K562 (cell line): ENCODE measurements at regions not wholly inside any gene's neighbourhood (a gene's known extent, or its start where the extent isn't known, plus 50 kb on each side); places are given as distances from the start of the nearest gene placed in this dataset.
A peak's percentile ranks its signal among the peaks of the same experiment; 100 is the strongest.

Experiments used
- ATAC-seq: fragments of 200-7000 bp; cut with Tn5 transposase; 3 replicates; pipeline ENCODE4 v1.9.1; 2020; ENCODE audit warnings: moderate library complexity
- BruUV-seq: library from RNA; stranded (reverse); fragments of 400-500 nt; replicated peaks from 2 replicates; lab custom pipeline; 2021; lab: Mats Ljungman, UMichigan
- CTCF ChIA-PET: fragments of 300-600 bp; formaldehyde crosslinking; extraction: SDS; loops from one replicate; lab custom pipeline; 2021; ENCODE audit warnings: low intra/inter-chr PET ratio; lab: Yijun Ruan, JAX
- POLR2A ChIA-PET: fragments of 300-600, 350-650 bp; sonication (Branson Sonifier 250); formaldehyde crosslinking; extraction: SDS; loops from one replicate; lab custom pipeline; 2021; ENCODE audit warnings: antibody characterized with exemption, inconsistent platforms; lab: Yijun Ruan, JAX
- DNase-seq, 4 experiments: peaks; one replicate each; pipeline versions ENCODE4 v3.0.0 to v3.0.0-alpha.2; 2011 to 2018; ENCODE audit warnings: low spot score in 3 of 4, mixed read lengths in 3 of 4; ENCODE audit errors: extremely low read depth in 1 of 4
- FAIRE-seq: peaks from 2 replicates; lab custom pipeline; 2011; peaks lifted over from hg19 to GRCh38; lab: Jason Lieb, UNC
- H2AFZ ChIP-seq: 2 replicates; pipeline ENCODE4 v1.6.0; 2011; ENCODE audit warnings: low read depth, low read length, control low read depth, inconsistent platforms
- H3K27ac ChIP-seq: fragments of 200-600 bp; 3 replicates; pipeline ENCODE4 v1.8.0; 2011; ENCODE audit warnings: low read depth, mild to moderate bottlenecking, control low read depth, inconsistent platforms, low read length, moderate library complexity, mixed read lengths; ENCODE audit errors: extremely low read depth
- H3K27me3 ChIP-seq, 2 experiments: fragments of 300-600 bp in 1 of 2; 2 replicates in 1 of 2; 3 replicates in 1 of 2; pipeline versions ENCODE4 v1.6.0 to v1.8.0; 2011; ENCODE audit warnings: inconsistent platforms in 2 of 2, low read length in 2 of 2, mild to moderate bottlenecking in 1 of 2, mixed read lengths in 1 of 2, moderate library complexity in 1 of 2; ENCODE audit not compliant: control insufficient read depth in 2 of 2, insufficient read depth in 2 of 2
- H3K36me3 ChIP-seq: fragments of 300-600 bp; 3 replicates; pipeline ENCODE4 v1.8.0; 2011; ENCODE audit warnings: mild to moderate bottlenecking, low read length, inconsistent platforms; ENCODE audit not compliant: control insufficient read depth, insufficient read depth
- H3K4me1 ChIP-seq, 2 experiments: fragments of 200-600 bp in 1 of 2; replicated peaks in 1 of 2; 2 replicates in 1 of 2; 3 replicates in 1 of 2; pipeline versions ENCODE4 v1.5.1 to v1.8.0; 2011; ENCODE audit warnings: inconsistent platforms in 2 of 2, low read length in 2 of 2, mild to moderate bottlenecking in 1 of 2, mixed read lengths in 1 of 2, moderate library complexity in 1 of 2; ENCODE audit not compliant: control insufficient read depth in 2 of 2, insufficient read depth in 2 of 2
- H3K4me2 ChIP-seq: 2 replicates; pipeline ENCODE4 v1.6.1; 2011; ENCODE audit warnings: low read length, control low read depth, inconsistent platforms, mixed read lengths; ENCODE audit not compliant: insufficient read depth
- H3K4me3 ChIP-seq: fragments of 200-600 bp; sonication (generic), shearing (Covaris generic); 2 replicates; pipeline ENCODE4 v1.5.1; 2016; ENCODE audit warnings: control low read depth, inconsistent platforms
- H3K79me2 ChIP-seq: fragments of 200-600 bp; 3 replicates; pipeline ENCODE4 v1.8.0; 2011; ENCODE audit warnings: low read length, inconsistent platforms; ENCODE audit not compliant: control insufficient read depth, insufficient read depth
- H3K9ac ChIP-seq, 2 experiments: 2 replicates each; pipeline versions ENCODE4 v1.6.0 to v1.6.1; 2011; ENCODE audit warnings: low read depth in 2 of 2, low read length in 2 of 2, control low read depth in 1 of 2, inconsistent platforms in 1 of 2, mild to moderate bottlenecking in 1 of 2, mixed read lengths in 1 of 2; ENCODE audit not compliant: insufficient read depth in 1 of 2
- H3K9me1 ChIP-seq: one replicate; pipeline ENCODE4 v1.6.0; 2011; ENCODE audit warnings: inconsistent platforms, mild to moderate bottlenecking, low read length, moderate library complexity; ENCODE audit not compliant: control insufficient read depth, insufficient read depth
- H3K9me3 ChIP-seq: replicated peaks from 2 replicates; pipeline ENCODE4 v1.5.1; 2011; ENCODE audit warnings: low read depth, low read length, inconsistent platforms; ENCODE audit not compliant: control insufficient read depth, insufficient read depth
- H4K20me1 ChIP-seq: replicated peaks from 2 replicates; pipeline ENCODE4 v1.6.1; 2011; ENCODE audit warnings: low read length, inconsistent platforms, mixed read lengths; ENCODE audit not compliant: control insufficient read depth, insufficient read depth
- DPF2 ChIP-seq: fragments of 450-650 bp; IDR thresholded peaks from 2 replicates; pipeline ENCODE4 v1.6.1; 2016
- EP300 ChIP-seq: IDR thresholded peaks from 2 replicates; pipeline ENCODE4 v1.6.1; 2012; ENCODE audit warnings: low read length, improper control_type of control experiment
- GABPA ChIP-seq: fragments of 200-800 bp; sonication (Bioruptor generic); conservative IDR thresholded peaks from 2 replicates; pipeline ENCODE4 v1.6.1; 2016; ENCODE audit warnings: low read depth, missing genetic modification characterization, missing compliant biosample characterization
- MNT ChIP-seq, 2 experiments: fragments of 450-650 bp; conservative IDR thresholded peaks; 2 replicates each; pipeline ENCODE4 v1.6.1; 2017; ENCODE audit warnings: mild to moderate bottlenecking in 2 of 2, moderate library complexity in 2 of 2
- NFRKB ChIP-seq: fragments of 450-650 bp; IDR thresholded peaks from 2 replicates; pipeline ENCODE4 v1.6.1; 2016; ENCODE audit warnings: low read depth
- PCBP2 ChIP-seq: fragments of 200-400 bp; formaldehyde crosslinking; IDR thresholded peaks from 2 replicates; pipeline ENCODE4 v1.6.1; 2018; ENCODE audit warnings: low read length, low read depth, mild to moderate bottlenecking, moderate library complexity; ENCODE audit not compliant: poor library complexity, severe bottlenecking
- POLR2H ChIP-seq: IDR thresholded peaks from 2 replicates; pipeline ENCODE4 v1.6.1; 2016; ENCODE audit warnings: missing genetic modification characterization, low read depth, mild to moderate bottlenecking, control low read depth, missing compliant biosample characterization, moderate library complexity
- PPARD ChIP-seq: fragments of 250-450 bp; sonication (Bioruptor Pico); IDR thresholded peaks from 2 replicates; pipeline ENCODE4 v1.8.0; 2022; ENCODE audit warnings: inconsistent platforms, mild to moderate bottlenecking, moderate library complexity
- RFX5 ChIP-seq: IDR thresholded peaks from 2 replicates; pipeline ENCODE4 v1.6.1; 2011; ENCODE audit warnings: low read depth, mild to moderate bottlenecking, improper control_type of control experiment, low read length
- SMAD1 ChIP-seq: fragments of 150-350 bp; IDR thresholded peaks from 2 replicates; pipeline ENCODE4 v1.6.1; 2014; ENCODE audit warnings: low read length, low read depth; ENCODE audit not compliant: partially characterized antibody
- THAP12 ChIP-seq: fragments of 250-450 bp; sonication (Bioruptor Pico); IDR thresholded peaks from 2 replicates; pipeline ENCODE4 v1.9.0; 2021; ENCODE audit warnings: mild to moderate bottlenecking, inconsistent platforms
- TRIM28 ChIP-seq: fragments of 450-650 bp; IDR thresholded peaks from 2 replicates; pipeline ENCODE4 v1.6.1; 2017
- XRCC5 ChIP-seq: fragments of 200-400 bp; formaldehyde crosslinking; IDR thresholded peaks from 2 replicates; pipeline ENCODE4 v1.6.1; 2017; ENCODE audit warnings: low read depth, mild to moderate bottlenecking, low read length
- ZNF184 ChIP-seq: sonication (generic); formaldehyde crosslinking; IDR thresholded peaks from 2 replicates; pipeline ENCODE4 v1.5.0; 2020; ENCODE audit warnings: missing genetic modification reagents
- ZNF384 ChIP-seq: IDR thresholded peaks from 2 replicates; pipeline ENCODE4 v1.6.1; 2012; ENCODE audit warnings: low read depth, low read length, improper control_type of control experiment
- ZNF584 ChIP-seq: fragments of 200-800 bp; sonication (Bioruptor generic); IDR thresholded peaks from 2 replicates; pipeline ENCODE4 v1.6.1; 2016; ENCODE audit warnings: low read depth, mild to moderate bottlenecking, missing genetic modification characterization, missing compliant biosample characterization
- WGBS: fragments of 100-300 bp; shearing (Covaris generic); methylation state at CpG from one replicate; pipeline ENCODE4 v1.1.6; 2016; ENCODE audit warnings: low coverage, mixed read lengths; ENCODE audit not compliant: insufficient coverage; ENCODE audit errors: missing lambda C conversion rate; 5-methylcytosine and 5-hydroxymethylcytosine counted together
- in situ Hi-C: fragments of 300-500 bp; cut with MboI; formaldehyde crosslinking; loops from 4 replicates; pipeline ENCODE4 v1.15.0; 2018; ENCODE audit warnings: inconsistent platforms, mixed read lengths
- intact Hi-C: fragments of 100-400 bp; cut with micrococcal nuclease; formaldehyde crosslinking; loops from 2 replicates; pipeline ENCODE4 v1.14.2; 2022
- TF ChIP-seq, protein P1 (sequence below): fragments of 250-450 bp; sonication (Bioruptor Pico); IDR thresholded peaks from 2 replicates; pipeline ENCODE4 v1.4.0; 2020; ENCODE audit warnings: borderline replicate concordance

GRCh38 chr2:12210016-12210933, 463.8 kb downstream of the LPIN1 start:
- Histone ChIP-seq H3K9ac (no peak overlapping the region), H3K27ac (no peak overlapping the region), H3K9me1 (no peaks in the 10 kb centered on the region), H3K79me2 (no peaks in the 10 kb centered on the region), H3K9me3 (no peaks in the 10 kb centered on the region), H3K4me1 (peaks cover 8 to 17% of the 10 kb centered on the region in 2 experiments; a peak in 3 of 5 replicates), H4K20me1 (no peaks in the 10 kb centered on the region), H3K36me3 (no peaks in the 10 kb centered on the region), H3K4me3 (no peak overlapping the region), H3K27me3 (no peaks in the 10 kb centered on the region), H2AFZ (peak overlapping the region; percentile 61), H3K4me2 (no peak overlapping the region)
- in situ Hi-C loops (no loop called here), intact Hi-C loops (no loop called here)
- ATAC-seq (peak; percentile 87), FAIRE-seq (peak; percentile 61), DNase-seq (peak; percentile 12 to 69 (median 37))
- ChIA-PET POLR2A (interaction anchor here (0.7 kb wide), 1 partner anchor 734 kb away, joined by 3 read pairs; no protein-coding TSS in a partner anchor), CTCF (interaction anchor here (0.7 kb wide), 1 partner anchor 166 kb away, joined by 3 read pairs; no protein-coding TSS in a partner anchor)
- WGBS = 36% methylated on average over 17 of the region's 17 CpGs
- no TSS peak for BruUV-seq
- TF ChIP-seq ZNF384 (peak; percentile 85), POLR2H (tag) (no peak), XRCC5 (no peak), PPARD (CRISPR knock-in tag) (no peak), NFRKB (no peak), MNT (conservative IDR thresholded peaks at IDR 0.05) (0 out of 4 replicates have a peak, but pooled peaks of 1 of the 2 experiments have one; percentile 43), ZNF184 (CRISPR knock-in tag) (no peak), SMAD1 (no peak), EP300 (peak; percentile 18; the same call in 1 of the 2 replicates), THAP12 (CRISPR knock-in tag) (no peak), PCBP2 (no peak), RFX5 (no peak), TRIM28 (no peak), GABPA (no peak), DPF2 (peak; percentile 68), ZNF584 (CRISPR knock-in tag) (no peak)
- TF ChIP-seq, protein P1, sequence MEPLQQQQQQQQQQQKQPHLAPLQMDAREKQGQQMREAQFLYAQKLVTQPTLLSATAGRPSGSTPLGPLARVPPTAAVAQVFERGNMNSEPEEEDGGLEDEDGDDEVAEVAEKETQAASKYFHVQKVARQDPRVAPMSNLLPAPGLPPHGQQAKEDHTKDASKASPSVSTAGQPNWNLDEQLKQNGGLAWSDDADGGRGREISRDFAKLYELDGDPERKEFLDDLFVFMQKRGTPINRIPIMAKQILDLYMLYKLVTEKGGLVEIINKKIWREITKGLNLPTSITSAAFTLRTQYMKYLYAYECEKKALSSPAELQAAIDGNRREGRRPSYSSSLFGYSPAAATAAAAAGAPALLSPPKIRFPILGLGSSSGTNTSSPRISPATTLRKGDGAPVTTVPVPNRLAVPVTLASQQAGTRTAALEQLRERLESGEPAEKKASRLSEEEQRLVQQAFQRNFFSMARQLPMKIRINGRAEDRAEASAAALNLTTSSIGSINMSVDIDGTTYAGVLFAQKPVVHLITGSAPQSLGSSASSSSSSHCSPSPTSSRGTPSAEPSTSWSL (CRISPR knock-in tag) = no peak
